Right lobe of liver (tissue), 6 donors: ENCODE measurements at regions not wholly inside any gene's neighbourhood (a gene's known extent, or its start where the extent isn't known, plus 50 kb on each side); places are given as distances from the start of the nearest gene placed in this dataset.

Experiments
- ATAC-seq, 4 donors: fragments of 200-7000 bp; cut with Tn5 transposase; one replicate each; pipeline ENCODE4 v1.9.1; 2020; ENCODE audit warnings: mild to moderate bottlenecking in 4 of 4, moderate library complexity in 4 of 4
- DNase-seq, 3 donors: peaks; one replicate each; pipeline ENCODE4 v3.0.0-alpha.2; 2020
- H3K27ac ChIP-seq, 3 donors: fragments of 200-600 bp; one replicate each; pipeline ENCODE4 v1.8.0; 2022
- H3K27me3 ChIP-seq, 2 donors: fragments of 200-600 bp; one replicate each; pipeline ENCODE4 v1.8.0; 2022
- H3K36me3 ChIP-seq, 4 donors: fragments of 200-600 bp; sonication (generic) in 1 of 4; one replicate each; pipeline versions ENCODE4 v1.5.1 to v1.8.0; 2017 to 2022; ENCODE audit warnings: control low read depth in 1 of 4
- H3K4me1 ChIP-seq, 4 donors: fragments of 200-600 bp; sonication (generic) in 1 of 4; one replicate each; pipeline versions ENCODE4 v1.5.1 to v1.8.0; 2017 to 2022; ENCODE audit warnings: control low read depth in 1 of 4
- H3K4me3 ChIP-seq, 3 donors: fragments of 200-600 bp; one replicate each; pipeline ENCODE4 v1.8.0; 2022
- H3K9me3 ChIP-seq, 4 donors: fragments of 200-600 bp; sonication (generic) in 1 of 4; one replicate each; pipeline versions ENCODE4 v1.5.1 to v1.8.0; 2017 to 2022; ENCODE audit warnings: control low read depth in 1 of 4
- CTCF ChIP-seq, 4 donors: fragments of 200-600 bp in 3 of 4; fragments of 450-650 bp in 1 of 4; IDR thresholded peaks; one replicate each; pipeline versions ENCODE4 v1.5.1 to v1.8.0; 2016 to 2022; ENCODE audit warnings: antibody characterized with exemption in 4 of 4, mild to moderate bottlenecking in 2 of 4
- POLR2A ChIP-seq: fragments of 450-650 bp; IDR thresholded peaks from one replicate; pipeline ENCODE4 v1.6.1; 2017; ENCODE audit warnings: antibody characterized with exemption, mild to moderate bottlenecking
- WGBS: methylation state at CpG from one replicate; pipeline ENCODE4 v1.1.6; 2018; ENCODE audit warnings: low coverage, low lambda C conversion rate; ENCODE audit not compliant: insufficient coverage; ENCODE audit errors: missing lambda C conversion rate; 5-methylcytosine and 5-hydroxymethylcytosine counted together
- intact Hi-C, 2 donors: fragments of 100-400 bp; cut with DNase I; formaldehyde crosslinking; loops; one replicate each; pipeline versions ENCODE4 v1.11.2 to v1.14.1; 2022
- donor health status: DM: no; HTN: yes; CAD: no.
- donor health status: DM: no; HTN: no; CAD: no.
- donor health status: DM: no; HTN: no; CAD: no.
- donor health status: DM: no; HTN: yes; CAD: no.
- donor health status: DM: no; HTN: yes; CAD: no.

- no peak for TF ChIP-seq CTCF (IDR thresholded peaks at IDR 0.05)
- TF ChIP-seq POLR2A: no peak
- WGBS: 75% methylated on average over 5 of the region's 5 CpGs
- DNase-seq: no peak
- no peak overlapping the region for H3K27ac ChIP-seq
- intact Hi-C loops: no loop called here
- no peaks in the 10 kb centered on the region for H3K27me3 ChIP-seq
- H3K4me1 ChIP-seq: no peaks in the 10 kb centered on the region
- no peak overlapping the region for H3K4me3 ChIP-seq
- no peaks in the 10 kb centered on the region for H3K9me3 ChIP-seq
- no peak for ATAC-seq
- no peaks in the 10 kb centered on the region for H3K36me3 ChIP-seq
Measured at GRCh38 chr11:36933481-36933880, 335.4 kb upstream of the RAG2 start.

DNA sequence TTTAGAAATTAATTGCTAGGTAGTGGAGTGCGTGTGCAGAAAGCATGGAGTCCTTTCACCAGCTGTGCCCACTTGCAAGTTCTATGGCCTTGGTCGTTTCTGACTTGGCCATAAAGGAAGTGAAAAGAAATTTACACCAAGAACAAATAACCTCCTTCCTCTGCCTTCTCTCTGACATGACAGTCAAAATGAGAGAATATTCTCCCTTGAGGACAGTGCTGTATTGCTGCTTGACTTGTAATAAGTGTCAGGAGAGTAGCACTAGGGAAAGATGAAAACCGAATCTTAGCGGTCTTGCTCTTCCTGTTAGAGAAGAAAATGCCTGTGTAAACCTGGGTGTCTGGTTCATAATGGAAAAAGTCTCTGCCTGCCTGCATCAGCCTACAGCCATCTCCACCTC is 333.1 kb upstream of the RAG2 start:
- no peak for TF ChIP-seq CTCF (IDR thresholded peaks at IDR 0.05)
- TF ChIP-seq POLR2A: no peak
- no peak for ATAC-seq
- 56% methylated on average over 4 of the region's 4 CpGs for WGBS
- intact Hi-C loops: no loop called here
- no peaks in the 10 kb centered on the region for H3K36me3 ChIP-seq
- no peak overlapping the region for H3K4me3 ChIP-seq
- no peaks in the 10 kb centered on the region for H3K9me3 ChIP-seq
- no peaks in the 10 kb centered on the region for H3K27me3 ChIP-seq
- no peak for DNase-seq
- no peak overlapping the region for H3K27ac ChIP-seq
- no peaks in the 10 kb centered on the region for H3K4me1 ChIP-seq

DNA sequence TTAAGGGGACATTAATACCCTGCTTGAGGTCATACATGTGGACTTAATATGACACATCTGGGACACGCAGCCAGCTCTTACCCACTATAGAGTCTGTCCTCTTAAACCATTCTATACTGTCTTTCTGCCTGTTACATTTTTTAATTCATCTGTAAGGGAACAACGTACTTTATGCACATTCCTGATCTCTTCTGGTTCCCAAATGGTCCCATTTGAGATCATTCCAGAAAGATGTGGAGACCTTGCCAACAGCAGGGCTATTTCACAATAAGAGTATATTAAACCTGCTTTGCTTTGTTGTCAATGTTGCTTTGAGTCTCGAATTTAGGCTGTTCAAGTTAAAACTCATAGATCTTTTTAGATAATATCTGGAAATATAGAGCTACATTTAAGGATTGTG is 332.2 kb upstream of the RAG2 start:
- 43% methylated on average over 3 of the region's 3 CpGs for WGBS
- H3K36me3 ChIP-seq: no peaks in the 10 kb centered on the region
- no peak for DNase-seq

GRCh38 chr11:36929401-36929800 is 331.4 kb upstream of the RAG2 start:
- intact Hi-C loops: no loop called here
- ATAC-seq (no peak), DNase-seq (no peak)
- TF ChIP-seq CTCF (IDR thresholded peaks at IDR 0.05) (no peak), POLR2A (no peak)
- Histone ChIP-seq H3K27me3 (no peaks in the 10 kb centered on the region), H3K27ac (no peak overlapping the region), H3K4me1 (no peaks in the 10 kb centered on the region), H3K9me3 (no peaks in the 10 kb centered on the region), H3K36me3 (no peaks in the 10 kb centered on the region), H3K4me3 (no peak overlapping the region)
- 75% methylated on average over 1 of the region's 1 CpG for WGBS

More for the DNA sequence above, 332.2 kb upstream of the RAG2 start:
- no peak overlapping the region for H3K4me3 ChIP-seq
- intact Hi-C loops: no loop called here
- H3K27ac ChIP-seq: no peak overlapping the region
- ATAC-seq: no peak
- H3K4me1 ChIP-seq: no peaks in the 10 kb centered on the region
- no peaks in the 10 kb centered on the region for H3K9me3 ChIP-seq
- no peaks in the 10 kb centered on the region for H3K27me3 ChIP-seq
- TF ChIP-seq CTCF (IDR thresholded peaks at IDR 0.05) (no peak), POLR2A (no peak)

GRCh38 chr11:36928621-36929020 is 330.6 kb upstream of the RAG2 start:
- no peak overlapping the region for H3K4me3 ChIP-seq
- ATAC-seq (no peak), DNase-seq (no peak)
- no peaks in the 10 kb centered on the region for H3K36me3 ChIP-seq
- intact Hi-C loops: no loop called here
- TF ChIP-seq POLR2A (no peak), CTCF (IDR thresholded peaks at IDR 0.05) (no peak)
- no peaks in the 10 kb centered on the region for H3K9me3 ChIP-seq
- no peaks in the 10 kb centered on the region for H3K4me1 ChIP-seq
- WGBS: 28% methylated on average over 1 of the region's 1 CpG
- H3K27me3 ChIP-seq: no peaks in the 10 kb centered on the region
- H3K27ac ChIP-seq: no peak overlapping the region
